Fibroblast of gingiva (primary cell): ENCODE measurements at regions not wholly inside any gene's neighbourhood (a gene's known extent, or its start where the extent isn't known, plus 50 kb on each side); places are given as distances from the start of the nearest gene placed in this dataset.
A peak's percentile ranks its signal among the peaks of the same experiment; 100 is the strongest.

Experiments
- DNase-seq: peaks from one replicate; pipeline ENCODE4 v3.0.0-alpha.2; 2011; ENCODE audit warnings: low read depth

DNA sequence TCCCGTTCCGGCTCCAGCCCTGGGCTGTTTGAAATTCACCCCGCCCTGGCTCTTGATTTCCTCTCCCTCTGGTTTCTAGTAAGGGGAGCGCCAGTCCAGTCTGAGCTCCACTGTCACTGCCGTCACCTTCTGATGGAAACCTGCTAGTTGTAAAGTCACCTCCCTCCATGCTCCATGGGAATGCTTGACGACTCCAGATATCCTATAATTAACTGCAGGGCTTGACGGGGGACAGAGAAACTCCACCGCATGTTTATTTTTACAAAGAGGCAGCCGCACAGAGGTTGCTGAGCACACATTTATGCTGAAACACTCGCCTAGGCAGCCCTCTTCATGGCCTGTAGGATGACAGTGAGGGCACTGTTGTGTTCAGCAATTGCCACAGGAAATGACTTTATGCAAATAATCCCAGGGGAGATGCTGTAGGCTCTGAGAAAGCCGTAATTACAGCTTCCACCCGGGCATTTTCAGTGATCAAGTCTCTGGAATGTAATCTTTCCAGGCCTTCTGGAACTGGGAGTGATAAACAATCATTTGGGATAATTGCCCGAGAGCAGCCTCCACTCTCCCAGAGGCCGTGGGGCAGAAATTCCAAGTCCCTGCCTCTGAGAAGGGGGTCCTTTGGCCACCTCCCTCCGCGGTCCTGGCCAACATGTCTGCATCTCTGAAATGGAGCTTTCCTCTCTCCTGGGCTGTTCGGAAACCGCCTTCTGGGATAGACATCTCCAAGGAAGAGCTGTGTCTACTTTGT lies 300.5 kb downstream of the KLF6 start:
- peak; percentile 85 for DNase-seq

DNA sequence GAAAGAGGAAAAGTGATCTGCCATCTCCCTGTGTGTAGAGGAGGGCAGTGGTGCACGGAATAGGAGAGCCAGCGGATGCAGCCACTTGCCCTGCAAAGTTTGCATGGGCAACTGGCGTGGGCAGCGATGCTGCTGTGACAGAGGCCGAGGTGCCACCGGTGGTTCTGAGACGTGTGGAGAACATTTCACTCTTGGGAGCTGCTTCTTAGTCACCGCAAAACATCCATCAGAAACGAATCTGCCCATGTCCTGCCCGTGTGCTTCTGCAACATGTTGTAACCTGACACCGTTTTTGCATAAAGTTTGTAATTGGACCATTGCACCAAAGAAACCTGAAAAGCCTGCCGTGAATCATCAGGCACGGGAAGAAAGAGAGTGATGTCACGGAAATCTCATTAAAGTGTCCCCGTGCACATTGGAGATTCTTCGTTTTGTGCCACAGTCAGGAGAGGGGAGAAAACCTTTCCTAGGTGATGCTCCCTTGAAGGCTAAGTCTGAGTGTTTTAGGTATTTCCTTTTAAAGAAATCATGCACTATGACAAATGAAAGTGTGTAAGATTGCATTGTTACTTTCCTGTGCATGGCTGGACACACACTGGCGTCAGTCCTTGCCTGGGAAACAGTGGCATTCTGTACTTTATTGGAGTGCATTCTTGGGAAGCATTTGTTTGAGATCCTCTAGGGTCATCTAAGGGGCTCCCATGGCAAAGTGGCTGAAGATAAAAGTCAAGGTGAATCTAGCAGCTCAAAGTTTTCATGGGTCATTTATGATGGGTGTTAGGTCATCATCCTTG lies 302.6 kb downstream of the KLF6 start:
- peak; percentile 90 for DNase-seq

DNA sequence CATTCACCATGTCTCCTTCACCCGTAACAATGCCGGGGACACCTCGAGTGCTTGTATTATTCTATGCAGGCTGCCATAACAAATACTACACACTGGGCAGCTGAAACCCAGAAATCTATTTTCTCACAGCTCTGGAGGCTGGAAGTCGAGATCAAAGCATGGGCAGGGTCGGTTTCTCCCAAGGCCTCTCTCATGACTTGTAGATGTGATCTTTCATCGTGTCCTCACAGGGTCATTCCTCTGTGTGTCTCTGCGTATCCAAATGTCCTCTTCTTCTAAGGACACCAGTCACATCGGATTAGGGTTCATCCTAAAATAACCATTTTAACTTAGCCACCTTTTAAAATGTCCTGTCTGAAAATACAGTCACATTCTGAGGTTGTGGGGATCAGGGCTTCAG lies 303.5 kb downstream of the KLF6 start:
- no peak for DNase-seq

DNA sequence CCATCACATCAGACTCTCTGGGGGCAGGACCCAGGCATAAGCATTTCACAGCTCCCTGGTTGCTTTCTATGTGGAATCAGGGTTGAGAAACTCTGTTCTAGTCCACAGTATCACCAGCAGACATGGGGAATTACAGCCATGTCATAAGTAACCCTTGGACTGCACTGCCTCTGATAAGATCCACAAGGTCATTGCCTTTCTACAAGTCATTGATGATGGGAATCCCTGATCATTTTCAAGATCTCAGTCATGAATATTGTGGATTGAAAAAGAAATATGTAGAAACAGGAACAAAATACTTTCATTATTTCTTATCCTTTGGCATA lies 304.1 kb downstream of the KLF6 start:
- no peak for DNase-seq

DNA sequence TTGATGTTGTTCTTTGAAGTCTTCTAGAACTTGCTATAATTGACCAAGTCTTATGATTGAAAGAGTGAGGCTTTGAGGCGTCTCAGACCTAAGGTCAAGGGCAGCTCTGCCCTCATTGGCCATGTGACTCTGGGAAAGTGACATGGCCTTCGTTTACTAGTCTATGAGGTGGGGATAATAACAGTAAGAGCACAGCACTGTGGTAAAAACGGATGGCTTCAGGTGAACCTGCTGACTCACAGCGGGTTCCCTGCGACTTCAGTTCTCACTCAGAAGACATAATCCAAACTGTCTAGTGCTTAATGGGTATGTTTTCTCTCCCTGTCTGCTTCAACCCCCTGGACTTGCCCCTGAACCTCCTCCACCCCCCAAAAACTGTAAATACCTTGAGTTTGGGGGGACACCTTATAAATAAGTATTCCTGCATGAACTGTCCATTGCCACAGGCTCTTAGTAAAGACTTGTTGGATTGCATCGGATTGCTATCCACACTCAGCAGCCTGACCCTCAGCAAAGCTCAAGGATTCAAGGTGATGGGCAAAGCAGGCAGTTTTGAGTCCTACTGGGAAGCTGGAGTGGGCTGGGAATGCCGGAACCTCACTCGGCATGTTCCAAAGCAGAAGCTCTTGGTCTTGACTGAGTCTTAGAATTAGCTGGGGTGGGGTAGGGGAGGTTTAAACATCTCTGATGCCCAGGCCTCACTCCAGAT lies 304.6 kb downstream of the KLF6 start:
- DNase-seq, result no peak

DNA sequence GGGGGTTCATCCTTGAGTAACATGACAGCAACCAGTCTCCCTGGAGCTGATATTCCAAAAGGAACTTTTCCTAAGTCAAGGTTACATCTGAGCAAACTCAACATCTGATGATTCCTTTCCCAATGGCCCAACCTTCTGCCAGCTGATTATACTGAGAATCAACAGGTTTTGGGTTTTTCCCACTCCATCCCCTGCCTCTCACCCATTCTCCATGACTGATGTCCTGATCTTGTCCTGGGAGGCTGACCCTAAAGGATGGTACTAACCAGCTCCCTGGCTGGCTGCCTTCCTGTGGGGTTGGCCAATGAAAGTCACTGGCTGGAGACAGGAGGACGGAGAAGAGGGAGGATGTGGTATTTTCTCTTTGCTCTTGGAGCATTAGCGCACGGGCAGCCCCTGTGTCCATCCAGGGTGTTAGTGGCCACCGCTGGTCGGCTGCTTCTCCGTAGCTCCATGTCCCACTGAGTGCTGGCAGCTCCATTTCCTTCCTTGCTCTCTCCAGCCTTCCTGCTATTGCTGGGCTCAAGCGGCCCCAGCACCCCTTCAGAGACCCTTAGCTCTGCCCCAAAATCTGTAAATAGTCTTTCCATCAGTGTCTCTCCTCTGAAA lies 306.2 kb upstream of the PITRM1 start:
- no peak for DNase-seq

DNA sequence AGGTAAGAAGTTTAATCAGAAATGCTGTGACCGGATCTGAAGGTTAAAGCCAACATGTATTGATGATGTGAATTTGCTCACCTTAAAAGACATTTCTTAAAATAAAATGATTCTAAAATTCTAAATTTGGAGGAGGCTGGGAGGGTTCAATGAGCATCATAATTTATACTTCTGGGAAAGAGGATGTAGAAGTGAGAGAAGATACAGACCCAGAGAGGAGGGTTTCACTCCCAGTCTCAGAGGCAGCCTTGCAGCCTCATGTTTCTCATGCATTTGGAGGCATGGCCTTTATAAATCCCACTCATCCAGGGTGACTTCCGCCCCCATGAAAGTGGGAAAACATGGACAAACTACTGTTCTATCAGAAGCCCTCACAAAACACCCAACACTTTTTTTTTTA lies 305.6 kb upstream of the PITRM1 start:
- DNase-seq, result no peak

DNA sequence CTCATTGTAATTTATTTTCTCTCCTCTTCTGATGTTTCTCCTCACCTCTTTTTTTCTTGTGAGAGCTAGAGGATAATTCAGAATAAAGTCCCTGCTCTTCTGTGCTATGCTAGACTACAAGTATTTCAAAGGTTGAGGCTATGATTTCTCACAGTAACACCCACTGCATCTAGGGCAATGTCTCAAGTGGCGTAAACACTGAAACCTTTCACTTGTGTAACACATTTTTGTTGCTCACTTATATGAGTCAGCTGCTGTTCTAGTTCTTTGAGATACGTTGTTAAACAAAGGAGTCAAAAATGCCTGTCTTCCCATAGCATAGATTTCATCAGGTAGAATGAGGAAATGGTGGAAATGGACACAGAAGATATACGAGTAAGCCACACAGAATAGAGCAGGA lies 305.1 kb upstream of the PITRM1 start:
- DNase-seq, result peak; percentile 88

DNA sequence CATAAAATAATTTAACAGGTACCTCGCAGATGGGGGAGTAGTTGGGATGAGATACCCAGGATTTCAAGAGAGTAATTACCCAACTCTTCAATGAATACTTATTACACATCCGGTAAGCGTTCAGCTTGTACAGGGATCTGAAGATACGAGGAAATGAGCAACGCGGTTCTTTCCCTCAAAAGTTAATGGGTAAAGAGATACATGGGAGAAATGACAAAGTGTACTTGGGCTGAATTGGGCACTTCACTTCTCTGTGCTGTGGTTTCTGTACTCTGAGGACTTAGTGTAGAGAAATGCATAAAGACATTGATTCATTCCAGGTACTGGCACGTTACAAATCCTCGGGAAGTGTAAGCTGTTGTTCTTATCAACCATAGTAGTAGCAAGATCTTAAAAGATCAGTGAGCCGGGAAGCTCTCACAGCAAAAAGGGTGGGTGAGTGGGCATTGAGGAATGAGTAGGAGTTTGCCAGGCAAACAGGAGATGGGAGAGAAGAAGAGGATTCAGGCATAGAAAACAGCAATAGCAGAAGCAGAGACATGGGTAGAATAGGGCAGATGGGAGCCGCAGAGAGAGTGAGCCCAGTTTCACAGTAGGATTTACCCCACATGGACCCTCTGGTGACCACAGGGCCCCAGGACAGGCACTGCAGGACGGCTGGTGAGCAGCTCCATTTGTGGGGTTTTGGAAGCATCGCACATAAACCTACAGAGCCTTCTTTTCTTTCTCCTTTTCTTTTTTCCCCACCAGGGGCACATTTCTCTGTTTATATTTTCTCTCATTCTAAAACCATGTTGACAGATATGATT lies 304.3 kb upstream of the PITRM1 start:
- DNase-seq, result no peak

DNA sequence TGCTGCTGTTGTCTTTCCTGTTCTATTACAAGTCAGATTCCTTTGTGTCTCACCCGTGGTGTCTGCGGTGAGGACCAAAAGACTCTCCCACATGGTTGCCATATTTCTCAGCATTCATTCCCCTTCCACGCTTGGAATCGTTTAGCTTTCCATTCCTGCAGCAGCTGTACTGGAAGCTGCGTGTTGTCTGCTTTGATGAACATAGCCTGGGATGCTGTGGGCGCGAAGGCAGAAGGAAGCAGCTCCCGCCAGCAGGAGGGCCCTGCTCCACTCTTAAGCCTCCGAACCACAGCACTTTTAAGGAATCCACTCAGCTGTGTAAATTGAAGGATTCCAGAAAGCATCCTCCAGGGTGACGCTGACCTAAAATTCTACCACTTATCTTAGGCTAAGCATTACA lies 303.6 kb upstream of the PITRM1 start:
- no peak for DNase-seq

DNA sequence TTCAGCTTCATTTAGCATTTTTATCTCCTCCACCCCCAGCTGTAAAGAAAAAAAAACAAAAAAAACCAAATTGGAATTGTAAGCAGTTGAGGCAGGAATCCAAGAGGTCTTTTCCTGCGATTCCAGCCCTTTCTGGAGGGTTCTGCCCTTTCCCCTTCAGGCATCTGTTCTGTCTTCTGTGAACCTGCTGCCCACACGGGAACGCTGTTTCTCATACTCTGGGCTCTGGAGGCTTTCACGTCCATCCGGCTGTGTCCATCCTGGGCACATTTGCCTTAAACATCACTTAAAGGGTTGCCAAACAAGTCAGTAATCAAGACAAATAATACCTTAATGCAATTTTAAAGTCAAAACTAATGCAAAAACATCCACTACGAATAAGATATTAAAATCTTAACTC lies 302.8 kb upstream of the PITRM1 start:
- DNase-seq, result no peak

DNA sequence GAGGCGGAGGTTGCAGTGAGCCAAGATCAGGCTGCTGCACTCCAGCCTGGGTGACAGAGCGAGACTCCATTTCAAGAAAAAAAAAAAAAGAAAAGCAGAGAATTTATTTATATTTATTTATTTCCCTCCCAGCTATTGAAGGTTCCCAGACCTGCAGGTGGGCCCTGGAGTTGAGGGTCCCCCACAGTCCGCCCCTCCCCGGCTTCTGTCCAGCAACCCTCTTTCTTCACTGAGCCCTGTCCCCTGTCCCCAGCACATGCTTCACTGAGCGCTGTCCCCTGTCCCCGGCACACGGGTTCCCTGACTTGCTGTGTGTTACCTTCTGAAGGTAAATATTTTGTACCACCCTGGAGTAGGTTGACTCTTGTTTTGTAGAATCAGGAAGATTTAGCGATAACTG lies 301.7 kb upstream of the PITRM1 start:
- DNase-seq, result no peak

DNA sequence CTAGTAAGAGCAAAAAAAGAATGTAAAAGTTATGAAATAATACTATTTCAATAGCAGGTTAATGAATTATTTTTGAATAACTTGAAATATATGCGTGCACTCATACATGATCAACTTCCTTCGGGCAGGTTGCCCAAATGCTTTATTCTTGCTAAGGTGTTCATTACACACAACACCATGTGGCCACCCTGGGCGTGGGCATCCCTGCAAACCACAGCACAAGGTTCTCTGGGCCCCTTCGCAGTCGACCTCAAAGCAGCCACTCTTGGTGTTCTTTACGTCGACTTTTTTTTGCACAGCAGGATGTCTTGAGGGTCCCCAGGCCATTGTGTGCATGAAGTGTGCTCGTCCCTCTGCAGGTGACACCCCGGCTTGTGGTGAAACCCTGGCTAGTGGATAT lies 300.7 kb upstream of the PITRM1 start:
- no peak for DNase-seq

DNA sequence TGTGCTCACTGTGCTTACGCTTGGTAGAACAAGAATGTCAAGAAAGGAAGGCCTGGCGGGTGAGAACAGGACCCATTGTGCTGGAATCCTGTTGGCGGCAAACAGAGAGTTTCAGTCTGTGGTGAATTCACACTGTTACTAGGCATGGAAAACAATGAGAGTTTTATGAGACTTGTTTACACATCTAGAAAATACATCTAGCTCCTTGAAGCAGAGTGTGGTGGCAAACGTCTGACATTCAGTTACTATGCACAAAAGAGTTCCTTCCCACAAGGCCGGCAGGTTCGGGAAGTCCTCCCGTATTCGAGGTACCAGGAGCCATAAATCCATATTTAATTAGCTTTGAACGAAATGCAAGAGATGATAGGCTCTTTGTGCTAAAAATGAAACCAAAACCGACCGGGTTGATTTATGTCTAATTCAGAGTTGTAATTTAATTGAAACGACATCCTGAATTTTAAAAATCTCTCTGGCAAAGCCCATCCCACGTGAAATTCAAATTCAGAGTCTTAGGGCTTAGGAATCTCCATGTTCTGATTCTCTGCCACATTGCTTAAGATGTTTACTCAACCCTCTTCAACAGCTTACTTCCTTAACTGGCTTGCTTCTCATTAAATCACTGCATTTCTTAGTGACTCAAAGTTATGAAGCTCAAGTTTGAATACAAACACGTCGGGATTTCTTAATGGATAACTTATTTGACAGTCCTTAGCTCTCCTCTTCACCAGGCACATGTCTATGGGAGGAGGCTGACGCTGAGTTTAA lies 299.9 kb upstream of the PITRM1 start:
- peak; percentile 92 for DNase-seq

DNA sequence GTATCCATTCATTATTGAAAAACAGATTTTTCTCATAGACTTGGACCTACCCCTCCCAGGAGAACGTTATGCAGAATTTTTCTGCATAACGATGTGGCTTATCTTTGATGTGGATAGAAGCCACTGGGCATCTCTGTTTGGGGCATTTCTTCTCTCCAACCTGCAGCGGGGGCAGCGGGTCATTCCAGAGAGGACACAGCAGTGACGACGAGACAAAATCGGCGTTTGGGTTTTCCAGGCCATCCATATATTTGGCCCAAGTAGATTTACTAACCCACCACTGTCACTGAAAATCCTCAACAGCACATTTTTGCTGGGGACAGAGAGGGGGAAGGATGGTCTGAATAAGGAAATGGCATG lies 299.3 kb upstream of the PITRM1 start:
- DNase-seq, result no peak

DNA sequence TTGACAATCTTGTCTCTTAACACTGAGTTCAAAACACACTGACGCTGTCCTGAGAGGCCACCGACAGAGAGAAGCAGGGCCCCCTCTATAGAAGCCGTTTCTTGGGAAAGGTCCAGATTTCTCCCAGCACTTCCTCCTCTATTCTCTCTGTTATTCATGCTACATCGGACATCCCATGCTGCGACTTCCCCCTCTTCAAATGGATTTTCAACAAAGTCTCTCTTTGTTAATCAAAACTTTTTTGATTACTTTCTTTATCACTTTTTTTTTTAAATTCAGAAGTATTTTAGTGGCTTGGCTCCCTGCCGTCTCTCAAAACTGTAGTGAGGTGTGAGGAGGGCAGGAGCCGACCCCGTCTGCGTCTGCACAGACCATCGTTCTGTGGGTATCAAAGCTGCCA lies 298.9 kb upstream of the PITRM1 start:
- no peak for DNase-seq

DNA sequence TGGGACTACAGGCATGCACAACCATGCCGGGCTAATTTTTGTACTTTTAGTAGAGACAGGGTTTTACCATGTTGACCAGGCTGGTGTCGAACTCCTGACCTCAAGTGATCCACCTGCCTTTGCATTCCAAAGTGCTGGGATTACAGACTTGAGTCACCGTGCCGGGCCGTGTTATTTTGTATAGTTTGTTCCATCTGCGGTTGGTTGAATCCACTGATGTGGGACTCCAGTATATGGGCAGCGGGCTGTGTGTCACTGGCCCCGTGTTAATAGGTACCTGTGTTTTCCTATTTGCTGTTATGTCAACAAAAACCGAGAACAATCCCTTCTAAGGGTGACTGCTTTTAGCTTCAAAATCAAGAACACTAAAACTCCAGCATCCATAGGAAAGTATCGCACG lies 297.6 kb upstream of the PITRM1 start:
- no peak for DNase-seq

DNA sequence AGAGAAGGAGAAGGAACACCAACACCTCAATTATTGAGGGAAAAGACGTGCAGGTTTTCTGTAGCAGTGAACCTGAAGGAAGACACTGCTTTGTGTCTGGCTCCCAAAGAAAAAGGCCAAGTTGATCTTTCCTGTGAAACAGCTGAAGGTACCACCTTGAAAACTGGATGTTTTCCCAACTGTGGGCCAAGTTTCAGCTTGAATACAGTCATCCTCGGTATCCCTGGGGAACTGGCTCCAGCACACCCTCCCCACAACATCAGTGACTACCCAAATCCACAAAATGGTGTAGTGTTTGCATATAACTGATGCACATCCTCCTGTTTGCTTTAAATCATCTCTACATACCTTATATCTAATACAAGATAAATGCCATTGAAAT lies 297.0 kb upstream of the PITRM1 start:
- peak; percentile 27 for DNase-seq

DNA sequence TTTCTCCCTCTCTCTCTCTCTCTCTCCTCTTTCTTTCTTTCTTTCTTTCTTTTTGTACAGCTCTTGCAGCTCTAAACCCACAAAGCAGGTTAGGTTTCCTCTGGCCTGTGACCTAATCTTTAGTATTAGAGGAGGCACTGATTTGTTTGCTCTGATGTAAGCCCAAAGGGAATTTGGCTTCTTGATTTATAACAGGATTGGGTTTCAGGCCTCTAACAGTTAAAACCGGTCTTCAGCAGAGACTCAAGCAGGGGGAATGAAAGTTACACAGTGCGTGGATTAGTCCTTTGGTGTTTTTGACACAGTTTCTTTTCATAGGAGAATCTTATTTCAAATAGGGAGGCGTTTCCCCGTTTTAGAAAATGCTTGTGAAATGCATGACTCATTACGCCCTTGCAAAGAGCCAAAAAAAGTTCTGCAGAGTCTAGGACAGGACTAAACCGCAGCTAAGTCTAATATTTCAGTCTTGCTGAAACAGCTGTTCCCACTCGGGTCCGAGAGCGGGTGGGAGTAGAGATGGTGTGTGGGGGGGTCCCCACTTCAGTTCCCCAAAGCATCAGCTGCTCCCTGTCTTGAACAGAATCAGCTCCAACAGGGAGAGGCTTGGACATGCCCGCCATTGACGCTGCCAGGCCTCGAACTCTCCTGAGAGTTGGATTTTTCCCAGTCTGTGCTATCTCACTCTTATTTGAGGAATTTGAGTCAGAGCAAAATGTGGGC lies 296.5 kb upstream of the PITRM1 start:
- DNase-seq, result peak; percentile 99
